Dendritic cell treated with granulocyte-macrophage colony-stimulating factor and Interleukin-4, amounts not matched to agents 40 ng/mL and 50 ng/mL, for 4 days (primary cell): ENCODE measurements at regions not wholly inside any gene's neighbourhood (a gene's known extent, or its start where the extent isn't known, plus 50 kb on each side); places are given as distances from the start of the nearest gene placed in this dataset.
"Not testable (repeated sequence)": the region's sequence is repeated elsewhere in the genome, so short reads cannot be mapped to it uniquely, and the experiment has no call there.

Experiments used
- H3K27ac Mint-ChIP-seq: one replicate; pipeline ENCODE4 v1.8.0; 2022; ENCODE audit warnings: mild to moderate bottlenecking, mixed read lengths
- H3K27me3 Mint-ChIP-seq: one replicate; pipeline ENCODE4 v1.8.0; 2022; ENCODE audit warnings: mild to moderate bottlenecking, mixed read lengths
- H3K36me3 Mint-ChIP-seq: one replicate; pipeline ENCODE4 v1.8.0; 2022; ENCODE audit warnings: low read depth, mixed read lengths
- H3K4me1 Mint-ChIP-seq: one replicate; pipeline ENCODE4 v1.8.0; 2022; ENCODE audit warnings: low read depth, mixed read lengths
- H3K4me3 Mint-ChIP-seq: one replicate; pipeline ENCODE4 v1.8.0; 2022; ENCODE audit warnings: mild to moderate bottlenecking, moderate library complexity, mixed read lengths
- H3K9me3 Mint-ChIP-seq: one replicate; pipeline ENCODE4 v1.8.0; 2022; ENCODE audit warnings: mixed read lengths
- intact Hi-C: fragments of 100-400 bp; cut with micrococcal nuclease; formaldehyde crosslinking; loops from one replicate; pipeline ENCODE4 v1.15.0; 2022

DNA sequence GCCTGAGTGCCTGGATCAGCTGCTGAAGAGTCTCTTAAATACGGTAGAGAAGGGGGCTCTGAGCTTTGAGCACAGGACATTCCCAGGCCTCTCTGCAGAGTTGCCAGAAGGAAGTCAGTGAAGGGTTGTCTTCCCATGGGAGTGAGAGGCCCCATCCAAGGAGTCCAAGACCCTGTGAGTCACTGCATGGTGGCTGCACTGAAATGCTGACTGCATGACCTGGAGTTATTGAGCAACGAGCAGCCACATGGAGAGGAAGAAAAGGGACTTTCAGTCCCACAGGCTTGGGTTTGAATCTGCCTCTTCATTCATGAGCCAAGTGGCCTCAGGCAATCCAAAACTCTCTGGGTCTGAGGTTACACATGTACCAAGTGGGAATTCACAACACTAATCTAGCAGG, 69.6 kb upstream of the RASGRF1 start:
- Mint-ChIP-seq H3K9me3 (no peaks in the 10 kb centered on the region), H3K27ac (no peak overlapping the region), H3K27me3 (peaks cover 5% of the 10 kb centered on the region), H3K4me1 (no peaks in the 10 kb centered on the region), H3K4me3 (no peak overlapping the region), H3K36me3 (no peaks in the 10 kb centered on the region)
- intact Hi-C loops: no loop called here

DNA sequence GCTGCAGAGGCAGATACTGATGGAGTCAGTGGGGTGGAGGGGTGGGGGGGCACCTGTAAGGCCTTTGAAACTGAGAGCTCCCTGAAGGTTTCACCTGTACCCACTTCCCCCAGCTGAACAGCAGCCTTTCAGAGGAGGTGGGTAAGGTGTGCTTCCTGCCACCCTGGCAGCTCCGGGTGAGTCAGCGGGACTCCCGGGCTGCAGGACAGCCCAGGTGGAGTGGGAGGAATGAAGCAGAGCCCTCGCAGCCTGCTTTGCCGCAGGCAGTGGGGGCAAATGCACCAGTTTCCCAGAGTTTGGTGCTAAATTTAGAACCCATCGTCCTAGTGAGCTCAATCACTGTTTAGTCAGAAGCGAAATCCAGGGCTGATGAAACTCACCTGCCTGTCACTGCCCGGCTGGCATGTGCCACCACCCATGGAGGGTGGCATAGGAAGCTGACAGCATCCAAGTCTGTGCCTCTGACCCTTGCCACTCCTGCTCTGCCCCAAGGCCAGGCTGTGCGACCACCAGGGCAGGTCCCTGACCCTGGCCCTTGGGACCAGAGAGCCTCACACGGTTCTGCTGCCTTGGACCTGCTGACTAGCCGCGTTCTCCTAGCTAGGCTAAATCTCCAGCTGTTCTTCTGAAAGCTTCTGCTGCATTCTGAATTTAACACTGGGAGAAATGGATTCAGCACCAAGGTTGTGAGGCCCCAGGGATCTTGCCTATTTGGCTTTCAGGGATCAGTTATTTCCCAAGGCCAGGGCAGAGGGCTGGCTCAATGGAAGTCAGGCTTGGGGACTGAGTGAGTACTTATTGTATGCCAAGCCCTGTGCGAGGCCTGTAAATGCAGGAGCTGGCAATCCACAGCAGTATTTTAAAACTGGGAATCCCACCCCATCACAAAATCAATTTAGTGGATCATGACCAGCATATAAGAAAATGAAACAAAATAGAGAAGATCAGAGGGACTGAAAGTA, 67.3 kb upstream of the RASGRF1 start:
- H3K27me3 Mint-ChIP-seq: peaks cover 8% of the 10 kb centered on the region
- no peaks in the 10 kb centered on the region for H3K36me3 Mint-ChIP-seq
- no peak overlapping the region for H3K27ac Mint-ChIP-seq
- no peak overlapping the region for H3K4me3 Mint-ChIP-seq
- no peaks in the 10 kb centered on the region for H3K9me3 Mint-ChIP-seq
- no peaks in the 10 kb centered on the region for H3K4me1 Mint-ChIP-seq
- intact Hi-C loops: no loop called here

DNA sequence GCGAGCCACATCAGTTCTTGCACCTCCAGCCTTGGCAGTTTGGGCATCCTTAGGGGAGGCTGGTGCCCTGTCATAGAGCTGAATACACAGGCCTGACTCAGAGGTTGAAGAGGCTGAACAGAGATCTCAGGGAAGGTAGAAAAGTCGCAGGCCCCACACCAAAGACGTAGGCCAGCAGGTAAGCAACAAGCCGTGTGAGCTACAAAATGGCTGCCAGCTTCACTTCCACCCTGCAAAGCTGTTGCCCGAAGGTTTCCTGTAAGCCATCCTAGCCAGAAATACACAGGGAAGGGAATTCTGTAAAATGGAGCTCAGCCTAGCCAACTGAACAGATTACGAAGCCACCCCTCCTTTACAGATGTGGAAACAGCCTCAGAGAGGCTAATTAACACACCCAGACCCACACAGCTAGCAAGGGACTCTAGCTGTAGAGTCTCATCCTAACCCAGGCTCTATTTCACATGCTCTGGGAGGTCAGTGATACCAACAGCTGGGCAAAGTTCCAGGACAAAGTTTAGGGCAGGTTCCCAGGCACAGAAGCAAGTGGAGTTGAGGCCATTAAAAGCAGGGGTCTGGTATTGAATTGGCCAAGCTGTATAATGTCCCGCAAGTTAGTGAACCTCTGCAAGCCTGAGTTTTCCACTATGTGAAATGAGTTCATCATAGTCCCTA, 66.3 kb upstream of the RASGRF1 start:
- Mint-ChIP-seq H3K4me3 (no peak overlapping the region), H3K27ac (no peak overlapping the region), H3K4me1 (no peaks in the 10 kb centered on the region), H3K9me3 (no peaks in the 10 kb centered on the region), H3K36me3 (no peaks in the 10 kb centered on the region), H3K27me3 (peaks cover 7% of the 10 kb centered on the region)
- intact Hi-C loops: no loop called here

DNA sequence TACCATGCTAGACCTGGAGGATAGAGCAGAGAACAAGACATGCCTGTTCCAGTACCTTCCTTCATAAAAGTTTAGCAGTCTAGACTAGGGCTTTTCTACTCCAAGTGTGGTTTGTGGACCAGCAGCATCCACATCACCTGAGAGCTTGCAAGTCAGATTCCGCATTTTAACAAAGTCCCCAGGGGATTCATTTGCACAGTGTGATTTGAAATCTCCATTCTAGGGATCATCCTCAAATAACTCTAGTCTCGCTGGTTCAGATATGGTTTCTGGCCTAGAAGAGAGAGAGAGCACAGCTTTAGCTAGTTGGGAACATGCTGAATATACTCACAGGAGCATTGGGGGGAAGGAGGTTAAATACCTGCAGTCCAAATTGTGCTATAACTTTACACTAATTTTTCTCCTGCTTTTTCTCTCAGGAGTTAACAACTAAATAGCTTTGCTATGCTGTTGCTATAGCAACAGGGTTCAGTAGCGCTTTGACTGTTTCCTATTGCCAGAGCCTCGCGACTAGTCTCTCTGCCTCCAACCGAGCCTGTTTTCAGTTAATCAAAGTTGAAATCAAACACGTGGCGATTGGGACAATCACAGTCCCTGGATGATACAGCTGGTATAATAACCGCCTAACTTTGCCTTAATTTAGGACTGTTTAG, 64.0 kb upstream of the RASGRF1 start:
- Mint-ChIP-seq H3K4me1 (no peaks in the 10 kb centered on the region), H3K4me3 (no peak overlapping the region), H3K27ac (no peak overlapping the region), H3K27me3 (peaks cover 5% of the 10 kb centered on the region), H3K36me3 (no peaks in the 10 kb centered on the region), H3K9me3 (peaks cover under 1% of the 10 kb centered on the region)
- intact Hi-C loops: no loop called here

DNA sequence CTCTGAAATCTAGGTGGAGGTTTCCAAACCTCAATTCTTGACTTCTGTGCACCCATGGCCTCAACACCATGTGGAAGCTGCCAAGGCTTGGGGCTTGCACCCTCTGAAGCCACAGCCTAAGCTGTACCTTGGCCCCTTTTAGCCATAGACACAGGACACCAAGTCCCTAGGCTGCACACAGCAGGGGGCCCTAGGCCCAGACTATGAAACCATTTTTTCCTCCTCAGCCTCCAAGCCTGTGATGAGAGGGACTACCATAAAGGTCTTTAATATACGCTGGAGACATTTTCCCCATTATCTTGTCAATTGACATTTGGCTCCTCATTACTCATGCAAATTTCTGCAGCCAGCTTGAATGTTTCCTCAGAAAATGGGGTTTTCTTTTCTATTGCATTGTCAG, 53.7 kb upstream of the RASGRF1 start:
- intact Hi-C loops, H3K27ac Mint-ChIP-seq, H3K4me3 Mint-ChIP-seq, H3K36me3 Mint-ChIP-seq, H3K4me1 Mint-ChIP-seq: not testable (repeated sequence)
- H3K27me3 Mint-ChIP-seq: peaks cover 12% of the 10 kb centered on the region
- peaks cover 42% of the 10 kb centered on the region for H3K9me3 Mint-ChIP-seq

DNA sequence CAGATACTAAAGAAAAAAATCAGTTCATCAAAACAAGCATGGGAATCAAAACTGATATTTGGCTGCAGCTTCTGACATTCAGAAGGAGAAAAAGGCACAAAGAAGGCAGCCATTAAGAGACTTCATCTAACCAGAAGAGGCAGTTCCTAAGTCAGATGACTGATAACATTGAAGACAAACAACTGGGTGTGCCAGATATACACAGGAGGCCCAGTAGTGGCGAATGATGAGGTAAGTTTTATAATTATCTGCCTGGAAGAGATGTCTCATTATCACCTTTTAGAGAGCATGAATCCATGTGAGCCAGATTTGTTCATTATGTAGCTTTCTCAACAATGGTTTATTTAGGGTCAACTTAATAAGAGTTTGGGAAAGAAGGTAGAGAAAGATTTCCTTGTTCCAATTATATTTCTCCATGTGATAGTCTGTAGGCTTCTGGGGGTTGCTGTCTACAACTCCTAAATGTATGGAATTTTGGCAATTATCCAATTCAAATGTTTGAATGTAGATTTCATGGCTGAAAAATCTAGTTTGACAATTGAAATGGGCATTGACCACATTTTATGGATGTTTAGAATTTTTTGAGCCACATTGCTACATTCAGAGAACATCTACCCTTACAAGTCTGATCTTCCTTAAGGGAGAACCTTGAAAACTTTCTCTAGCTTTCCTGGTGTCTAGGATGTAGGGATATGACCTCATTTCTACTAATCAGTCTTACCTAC, 50.4 kb upstream of the RASGRF1 start:
- H3K4me1 Mint-ChIP-seq: no peaks in the 10 kb centered on the region
- peaks cover 24% of the 10 kb centered on the region for H3K27me3 Mint-ChIP-seq
- H3K36me3 Mint-ChIP-seq: no peaks in the 10 kb centered on the region
- intact Hi-C loops: no loop called here
- no peak overlapping the region for H3K27ac Mint-ChIP-seq
- H3K4me3 Mint-ChIP-seq: no peak overlapping the region
- H3K9me3 Mint-ChIP-seq: peaks cover 33% of the 10 kb centered on the region
